ENCODE measurements at regions not wholly inside any gene's neighbourhood (a gene's known extent, or its start where the extent isn't known, plus 50 kb on each side); places are given as distances from the start of the nearest gene placed in this dataset.

DNA sequence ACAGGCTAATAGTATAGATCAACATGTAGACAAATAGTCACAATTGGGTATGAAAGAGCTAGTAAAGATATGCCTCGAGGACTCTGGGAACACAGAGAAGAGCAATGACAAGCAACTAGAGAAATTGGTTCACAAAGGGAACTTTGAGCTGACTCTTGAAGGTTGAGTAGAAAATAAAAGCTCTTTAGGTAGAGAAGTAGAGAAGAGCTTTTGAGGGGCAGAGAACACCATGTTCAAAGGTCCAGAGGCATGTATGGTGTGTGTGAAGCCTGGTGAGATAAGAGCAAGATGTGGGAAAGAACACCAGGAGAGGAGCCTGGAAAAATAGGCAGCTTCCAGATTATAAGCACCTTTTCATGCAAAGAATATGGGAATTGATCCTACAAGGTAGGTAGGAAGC lies 109.7 kb upstream of the MAGI3 start:
- no peak for TF ChIP-seq POLR2A (IDR thresholded peaks at IDR 0.05; ENCODE audit: low read depth)
- TF ChIP-seq CTCF (IDR thresholded peaks at IDR 0.05), result no peak

Measured in esophagus muscularis mucosa (tissue), 3 donors.